Ecto neural progenitor cell (in vitro differentiated cells): ENCODE measurements at regions not wholly inside any gene's neighbourhood (a gene's known extent, or its start where the extent isn't known, plus 50 kb on each side); places are given as distances from the start of the nearest gene placed in this dataset.

Experiments used
- DNase-seq: peaks from one replicate; pipeline ENCODE4 v3.0.0-alpha.2; 2018; ENCODE audit warnings: low spot score

GRCh38 chr4:24476282-24476681 lies 108.1 kb downstream of the DHX15 start:
- DNase-seq = no peak

GRCh38 chr4:24475756-24476155 lies 108.6 kb downstream of the DHX15 start:
- no peak for DNase-seq

GRCh38 chr4:24473309-24473721 lies 111.0 kb downstream of the DHX15 start:
- DNase-seq = no peak

GRCh38 chr4:24472514-24473308 lies 111.6 kb downstream of the DHX15 start:
- DNase-seq = peak; percentile 92

GRCh38 chr4:24472161-24472510 lies 112.2 kb downstream of the DHX15 start:
- DNase-seq = no peak

- peak; percentile 65 for DNase-seq
Observed at GRCh38 chr4:24471486-24472160, 112.7 kb downstream of the DHX15 start.

- DNase-seq = peak; percentile 73
Observed at GRCh38 chr4:24470666-24471485, 113.5 kb downstream of the DHX15 start.

GRCh38 chr4:24468071-24468470 lies 116.3 kb downstream of the DHX15 start:
- DNase-seq = no peak

GRCh38 chr4:24464566-24464965 lies 119.8 kb downstream of the DHX15 start:
- DNase-seq = no peak

GRCh38 chr4:24456431-24456830 lies 127.9 kb downstream of the DHX15 start:
- no peak for DNase-seq

GRCh38 chr4:24453951-24454350 lies 130.4 kb downstream of the DHX15 start:
- DNase-seq = no peak

- DNase-seq = no peak
Observed at GRCh38 chr4:24451870-24452269, 132.5 kb downstream of the DHX15 start.

- DNase-seq = no peak
Observed at GRCh38 chr4:24443200-24443599, 141.2 kb downstream of the DHX15 start.

- no peak for DNase-seq
Observed at GRCh38 chr4:24440765-24441164, 143.6 kb downstream of the DHX15 start.

GRCh38 chr4:24434241-24434640 lies 150.1 kb downstream of the DHX15 start:
- no peak for DNase-seq

- no peak for DNase-seq
Observed at GRCh38 chr4:24433515-24434214, 150.7 kb downstream of the DHX15 start.

GRCh38 chr4:24428850-24429249 lies 155.5 kb downstream of the DHX15 start:
- DNase-seq = no peak

GRCh38 chr4:24426557-24426956 lies 157.8 kb downstream of the DHX15 start:
- DNase-seq = no peak

- no peak for DNase-seq
Observed at GRCh38 chr4:24425863-24426262, 158.5 kb downstream of the DHX15 start.

- no peak for DNase-seq
Observed at GRCh38 chr4:24423670-24424069, 160.7 kb downstream of the DHX15 start.

GRCh38 chr4:24422644-24423043 lies 161.7 kb downstream of the DHX15 start:
- DNase-seq = no peak
